ENCODE measurements at regions not wholly inside any gene's neighbourhood (a gene's known extent, or its start where the extent isn't known, plus 50 kb on each side); places are given as distances from the start of the nearest gene placed in this dataset.
A peak's percentile ranks its signal among the peaks of the same experiment; 100 is the strongest.

GRCh38 chr2:17106418-17106817 lies 411.8 kb downstream of the RAD51AP2 start:
- no peaks in the 10 kb centered on the region for H3K9me3 ChIP-seq
- H3K4me3 ChIP-seq = no peak overlapping the region
- no peak for DNase-seq
- H3K36me3 ChIP-seq = no peaks in the 10 kb centered on the region
- H3K27me3 ChIP-seq = no peaks in the 10 kb centered on the region

- Histone ChIP-seq H3K36me3 (no peaks in the 10 kb centered on the region), H3K27me3 (no peaks in the 10 kb centered on the region), H3K9me3 (no peaks in the 10 kb centered on the region), H3K4me3 (no peak overlapping the region)
- peak; percentile 52 for DNase-seq
Observed at GRCh38 chr2:17104454-17104853, 413.8 kb downstream of the RAD51AP2 start.

DNA sequence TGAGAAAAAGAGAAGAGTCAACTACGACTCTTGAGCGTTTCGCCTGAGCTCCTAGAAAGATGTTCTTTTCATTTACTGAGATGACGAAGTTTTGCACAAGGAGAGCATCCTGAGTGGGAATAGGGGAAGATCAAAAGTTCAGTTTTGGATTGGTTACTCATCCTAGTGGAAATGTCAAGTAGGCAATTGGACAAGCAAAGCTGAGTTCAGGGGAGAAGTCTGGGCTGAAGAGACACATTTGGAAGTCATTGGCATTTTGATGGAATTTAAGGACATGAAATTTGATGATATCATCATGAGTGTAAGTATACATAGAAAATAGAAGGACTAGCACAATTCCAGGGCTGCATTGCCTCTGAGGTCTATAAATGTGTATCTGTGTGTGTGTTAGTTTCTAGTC lies 416.6 kb downstream of the RAD51AP2 start:
- DNase-seq = no peak
- Histone ChIP-seq H3K27me3 (no peaks in the 10 kb centered on the region), H3K4me3 (no peak overlapping the region), H3K36me3 (no peaks in the 10 kb centered on the region), H3K9me3 (no peaks in the 10 kb centered on the region)

- Histone ChIP-seq H3K27me3 (no peaks in the 10 kb centered on the region), H3K9me3 (no peaks in the 10 kb centered on the region), H3K4me3 (no peak overlapping the region), H3K36me3 (no peaks in the 10 kb centered on the region)
- no peak for DNase-seq
Observed at GRCh38 chr2:17101091-17101490, 417.1 kb downstream of the RAD51AP2 start.

DNA sequence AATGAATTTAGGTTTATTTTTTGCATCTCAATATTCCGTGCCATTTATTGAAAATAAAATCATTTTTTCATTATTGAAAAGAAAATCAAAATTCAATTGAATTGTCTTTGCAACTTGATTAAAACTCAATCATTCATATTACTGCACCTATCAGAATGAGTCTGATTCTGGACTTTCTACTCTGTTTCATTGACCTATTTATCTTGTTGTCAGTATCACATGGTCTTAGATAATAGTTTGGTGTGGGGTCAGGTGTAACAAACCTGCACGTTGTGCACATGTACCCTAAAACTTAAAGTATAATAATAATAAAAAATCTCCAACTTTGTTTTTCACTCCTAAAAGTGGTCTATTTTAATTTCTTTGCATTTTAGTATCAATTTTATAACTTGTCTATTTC lies 422.9 kb downstream of the RAD51AP2 start:
- no peaks in the 10 kb centered on the region for H3K36me3 ChIP-seq
- H3K27me3 ChIP-seq = no peaks in the 10 kb centered on the region
- H3K9me3 ChIP-seq = no peaks in the 10 kb centered on the region
- DNase-seq = no peak
- no peak overlapping the region for H3K4me3 ChIP-seq

- DNase-seq = no peak
- Histone ChIP-seq H3K36me3 (no peaks in the 10 kb centered on the region), H3K9me3 (no peaks in the 10 kb centered on the region), H3K4me3 (no peak overlapping the region), H3K27me3 (no peaks in the 10 kb centered on the region)
Observed at GRCh38 chr2:17093712-17094111, 424.5 kb downstream of the RAD51AP2 start.

DNA sequence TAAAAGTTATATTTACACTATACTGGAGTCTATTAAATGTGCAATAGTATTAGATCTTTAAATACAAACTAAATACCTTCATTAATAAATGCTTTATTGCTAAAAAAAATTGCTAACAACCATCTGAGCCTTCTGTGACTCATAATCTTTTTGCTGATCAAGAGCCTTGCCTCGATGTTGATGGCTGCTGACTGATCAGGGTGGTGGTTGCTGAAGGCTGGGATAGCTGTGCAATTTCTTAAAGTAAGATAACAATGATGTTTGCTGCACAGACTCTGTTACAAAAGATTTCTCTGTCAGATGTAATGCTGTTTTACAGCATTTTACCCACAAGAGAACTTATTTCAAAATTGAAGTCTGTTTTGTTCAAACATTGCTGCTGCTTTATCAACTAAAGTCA lies 421.4 kb upstream of the CYRIA start:
- no peaks in the 10 kb centered on the region for H3K9me3 ChIP-seq
- DNase-seq = no peak
- no peaks in the 10 kb centered on the region for H3K36me3 ChIP-seq
- H3K4me3 ChIP-seq = no peak overlapping the region
- no peaks in the 10 kb centered on the region for H3K27me3 ChIP-seq

DNA sequence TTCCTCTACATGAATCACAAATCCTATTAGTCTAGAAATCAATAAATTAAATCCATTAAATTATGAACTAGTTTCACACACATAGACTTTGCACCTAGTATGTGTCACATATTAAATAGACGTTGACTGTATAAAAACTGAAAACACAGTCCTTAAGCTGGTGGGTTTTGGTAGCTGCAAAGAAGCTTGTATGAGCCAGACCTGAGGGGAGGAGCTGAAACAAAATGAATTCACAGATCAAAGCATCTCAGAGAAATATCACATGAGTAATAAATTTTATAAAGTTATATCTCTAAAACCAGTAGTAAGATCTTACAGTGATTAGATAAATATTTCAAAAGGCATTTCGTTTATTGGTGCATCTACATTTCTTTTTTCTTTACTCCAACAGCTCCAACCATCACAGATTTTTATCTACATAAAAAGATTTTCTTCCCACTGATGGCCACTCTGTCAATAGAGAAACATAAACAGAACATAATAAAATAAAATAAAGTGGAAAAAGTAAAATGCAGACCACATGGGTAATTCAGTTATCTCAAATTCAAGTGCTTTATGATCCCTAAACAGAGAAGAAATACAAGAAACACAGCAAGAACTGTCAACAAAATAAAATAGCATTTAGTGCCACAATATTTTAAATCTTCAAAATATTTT lies 420.0 kb upstream of the CYRIA start:
- DNase-seq = no peak
- no peaks in the 10 kb centered on the region for H3K9me3 ChIP-seq
- no peaks in the 10 kb centered on the region for H3K27me3 ChIP-seq
- no peak overlapping the region for H3K4me3 ChIP-seq
- H3K36me3 ChIP-seq = no peaks in the 10 kb centered on the region

DNA sequence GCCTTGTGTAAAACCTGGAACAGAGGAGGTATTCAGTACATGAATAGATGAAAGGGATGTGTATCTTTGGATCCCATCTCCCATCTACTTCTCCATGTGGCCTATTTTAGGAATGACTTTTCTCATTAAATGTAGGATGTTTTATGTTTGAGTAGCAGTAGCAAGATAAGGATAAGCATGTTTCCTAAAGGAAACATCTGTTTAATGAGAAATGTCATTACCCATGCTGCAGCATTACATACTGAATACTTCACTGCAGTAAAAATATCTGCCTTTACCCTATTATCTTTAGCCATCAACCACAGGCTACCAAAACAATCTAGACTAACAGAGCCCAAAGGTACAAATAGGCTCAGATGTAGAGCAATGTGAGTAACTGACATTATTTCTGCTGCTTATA lies 419.2 kb upstream of the CYRIA start:
- no peaks in the 10 kb centered on the region for H3K36me3 ChIP-seq
- no peaks in the 10 kb centered on the region for H3K27me3 ChIP-seq
- DNase-seq = no peak
- no peaks in the 10 kb centered on the region for H3K9me3 ChIP-seq
- no peak overlapping the region for H3K4me3 ChIP-seq

DNA sequence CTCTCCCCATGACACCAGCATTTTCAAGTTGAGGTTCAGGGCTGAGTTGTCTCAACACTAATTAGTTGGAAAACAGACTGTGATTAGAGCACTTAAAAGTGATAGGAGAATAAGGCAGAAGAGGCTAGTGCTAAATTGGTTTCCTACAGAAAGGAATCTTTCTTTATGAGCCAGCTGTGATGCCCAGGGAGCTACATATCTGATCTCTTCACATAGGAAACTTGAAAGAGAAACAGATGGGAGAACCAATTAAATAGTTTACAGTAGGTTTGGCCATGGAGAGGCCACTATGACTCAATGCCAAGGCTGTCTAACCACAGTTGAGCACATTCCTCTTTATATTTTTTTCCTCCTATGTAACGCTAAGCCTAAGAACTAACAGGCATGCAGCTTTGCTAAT lies 418.3 kb upstream of the CYRIA start:
- DNase-seq = peak; percentile 4

DNA sequence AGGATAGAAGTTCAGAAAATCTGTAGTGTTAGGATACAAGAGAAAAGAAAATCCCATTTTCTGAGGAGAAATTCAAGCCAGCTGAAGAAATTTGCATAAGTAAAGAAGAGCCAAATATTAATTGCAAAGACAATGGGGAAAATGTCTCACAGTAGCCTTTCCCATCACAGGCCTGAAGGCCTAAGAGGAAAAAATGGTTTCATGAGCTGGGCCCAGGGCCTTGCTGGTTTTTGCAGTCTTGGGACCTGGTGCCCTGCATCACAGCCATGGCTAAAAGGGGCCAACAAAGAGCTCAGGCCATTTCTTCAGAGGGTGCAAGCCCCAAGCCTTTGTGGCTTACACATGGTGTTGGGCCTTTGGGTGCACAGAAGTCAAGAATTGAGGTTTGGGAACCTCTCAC lies 413.6 kb upstream of the CYRIA start:
- no peak for DNase-seq
- Histone ChIP-seq H3K36me3 (no peaks in the 10 kb centered on the region), H3K4me3 (no peak overlapping the region), H3K9me3 (no peaks in the 10 kb centered on the region), H3K27me3 (no peaks in the 10 kb centered on the region)

More for the DNA sequence above, 418.3 kb upstream of the CYRIA start:
- no peaks in the 10 kb centered on the region for H3K36me3 ChIP-seq
- H3K27me3 ChIP-seq = no peaks in the 10 kb centered on the region
- H3K4me3 ChIP-seq = no peak overlapping the region
- no peaks in the 10 kb centered on the region for H3K9me3 ChIP-seq

- Histone ChIP-seq H3K36me3 (no peaks in the 10 kb centered on the region), H3K27me3 (no peaks in the 10 kb centered on the region), H3K9me3 (no peaks in the 10 kb centered on the region), H3K4me3 (no peak overlapping the region)
- DNase-seq = no peak
Observed at GRCh38 chr2:17076533-17076932, 410.9 kb upstream of the CYRIA start.

GRCh38 chr2:17070711-17071110 lies 405.1 kb upstream of the CYRIA start:
- Histone ChIP-seq H3K36me3 (no peaks in the 10 kb centered on the region), H3K27me3 (no peaks in the 10 kb centered on the region), H3K9me3 (no peaks in the 10 kb centered on the region), H3K4me3 (no peak overlapping the region)
- no peak for DNase-seq

GRCh38 chr2:17069564-17069963 lies 403.9 kb upstream of the CYRIA start:
- Histone ChIP-seq H3K9me3 (no peaks in the 10 kb centered on the region), H3K4me3 (no peak overlapping the region), H3K27me3 (no peaks in the 10 kb centered on the region), H3K36me3 (no peaks in the 10 kb centered on the region)
- no peak for DNase-seq

DNA sequence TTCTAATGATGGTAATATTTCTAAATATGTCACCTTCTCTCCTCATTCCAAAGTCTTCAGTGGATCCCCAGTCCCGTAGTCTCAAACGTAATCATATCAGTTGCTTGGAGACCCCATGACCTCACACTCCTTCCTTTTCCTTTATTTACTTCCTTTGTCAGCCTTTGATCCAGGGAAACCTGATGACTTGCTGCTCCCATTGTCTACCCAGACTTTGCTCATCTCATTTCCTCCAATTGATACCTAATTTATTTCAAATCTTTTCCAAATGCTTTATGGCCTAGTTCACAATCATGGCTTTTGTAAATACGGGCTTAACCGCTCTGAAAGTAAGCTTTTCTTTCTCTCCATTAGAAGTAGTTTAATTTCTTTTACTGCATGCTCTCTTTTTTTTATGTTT lies 402.4 kb upstream of the CYRIA start:
- no peaks in the 10 kb centered on the region for H3K9me3 ChIP-seq
- H3K36me3 ChIP-seq = no peaks in the 10 kb centered on the region
- no peaks in the 10 kb centered on the region for H3K27me3 ChIP-seq
- no peak overlapping the region for H3K4me3 ChIP-seq
- no peak for DNase-seq

GRCh38 chr2:17065536-17065935 lies 399.9 kb upstream of the CYRIA start:
- DNase-seq = no peak
- H3K9me3 ChIP-seq = no peaks in the 10 kb centered on the region
- no peaks in the 10 kb centered on the region for H3K27me3 ChIP-seq
- H3K36me3 ChIP-seq = no peaks in the 10 kb centered on the region
- H3K4me3 ChIP-seq = no peak overlapping the region

DNA sequence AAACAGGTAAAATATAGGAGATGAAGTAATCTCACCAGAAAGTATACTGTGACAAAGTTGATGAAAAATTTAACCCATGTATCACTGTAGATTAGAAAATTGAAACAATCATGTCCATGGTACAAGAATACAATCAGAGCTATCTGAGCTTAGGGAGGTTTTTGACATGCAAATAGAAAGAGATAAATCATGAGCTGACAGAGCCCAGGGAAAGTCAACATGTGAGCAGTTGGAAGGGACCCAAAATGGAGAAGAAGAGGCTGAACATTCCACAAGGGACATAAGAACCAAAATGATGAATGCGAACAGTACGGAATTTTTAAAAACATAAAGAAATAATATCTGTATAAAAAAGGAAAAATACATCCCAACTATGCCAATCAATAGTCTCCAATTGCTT lies 395.4 kb upstream of the CYRIA start:
- DNase-seq = no peak
- Histone ChIP-seq H3K36me3 (no peaks in the 10 kb centered on the region), H3K27me3 (no peaks in the 10 kb centered on the region), H3K9me3 (no peaks in the 10 kb centered on the region), H3K4me3 (no peak overlapping the region)

DNA sequence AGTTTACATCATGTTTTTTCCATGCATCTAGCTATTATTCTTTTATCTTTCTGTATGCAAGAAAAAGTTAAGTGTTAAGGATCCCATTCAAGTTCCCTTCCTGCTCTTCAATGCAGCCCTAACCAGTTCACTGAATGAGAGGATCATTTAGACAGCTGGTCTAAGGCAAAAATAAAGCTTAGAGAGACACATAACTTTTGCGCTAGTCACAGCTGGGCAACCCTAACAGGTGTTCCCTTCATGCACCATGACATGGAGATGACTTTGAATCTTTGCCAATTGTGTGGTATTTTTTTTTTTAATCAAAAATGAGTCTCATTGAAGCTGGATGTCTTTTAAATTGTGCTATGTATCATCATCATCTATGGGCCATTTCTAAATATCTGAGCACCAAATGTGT lies 393.8 kb upstream of the CYRIA start:
- no peaks in the 10 kb centered on the region for H3K27me3 ChIP-seq
- H3K4me3 ChIP-seq = no peak overlapping the region
- no peak for DNase-seq
- H3K9me3 ChIP-seq = no peaks in the 10 kb centered on the region
- H3K36me3 ChIP-seq = no peaks in the 10 kb centered on the region
